ENCODE measurements at regions not wholly inside any gene's neighbourhood (a gene's known extent, or its start where the extent isn't known, plus 50 kb on each side); places are given as distances from the start of the nearest gene placed in this dataset.

DNA sequence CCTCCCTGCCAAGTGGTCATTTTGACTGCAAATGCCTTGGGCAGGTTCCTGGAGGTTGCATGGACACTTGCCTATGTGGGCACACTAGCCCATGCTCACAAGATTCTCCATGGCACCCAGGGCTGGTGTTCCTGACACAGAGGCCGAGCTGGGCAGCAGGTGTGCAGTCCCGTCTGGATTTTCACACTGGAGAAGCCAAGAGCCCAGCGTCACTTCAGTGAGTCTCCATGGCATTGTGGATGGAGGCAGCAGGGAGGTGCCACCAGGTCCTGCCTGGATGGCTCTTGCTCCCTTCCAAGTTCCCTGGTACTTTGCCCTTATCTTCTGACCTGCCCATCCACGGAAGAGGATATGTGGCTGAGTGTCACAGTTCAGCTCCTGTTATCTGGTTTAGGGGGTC lies 63.7 kb upstream of the PLCL2 start:
- Histone ChIP-seq H3K9ac (ENCODE audit: low read depth, low read length, poor library complexity, severe bottlenecking) (no peak overlapping the region), H3F3A (ENCODE audit: low read depth) (no peaks in the 10 kb centered on the region), H3K9me2 (replicated peaks; ENCODE audit: low read depth, low read length) (no peaks in the 10 kb centered on the region), H3K9me3 (ENCODE audit: insufficient read depth, low read depth, low read length) (no peaks in the 10 kb centered on the region), H3K79me2 (ENCODE audit: insufficient read depth, low read length) (no peaks in the 10 kb centered on the region), H3K4me3 (ENCODE audit: low read length, poor library complexity, severe bottlenecking) (no peak overlapping the region), H2AFZ (ENCODE audit: low read length) (no peak overlapping the region), H3K36me3 (ENCODE audit: insufficient read depth, low read length) (no peaks in the 10 kb centered on the region), H3K27me3 (ENCODE audit: insufficient read depth, low read length, poor library complexity, severe bottlenecking) (no peaks in the 10 kb centered on the region), H4K20me1 (ENCODE audit: insufficient read depth, low read length, poor library complexity, severe bottlenecking) (no peaks in the 10 kb centered on the region), H3K4me1 (ENCODE audit: insufficient read depth, low read length, poor library complexity, severe bottlenecking) (peaks cover 14% of the 10 kb centered on the region), H3K4me2 (ENCODE audit: low read depth, low read length, poor library complexity, severe bottlenecking) (no peak overlapping the region)
- no peak for TF ChIP-seq EZH2phosphoT487 (IDR thresholded peaks at IDR 0.05; ENCODE audit: borderline replicate concordance)
- TF ChIP-seq, protein P1, sequence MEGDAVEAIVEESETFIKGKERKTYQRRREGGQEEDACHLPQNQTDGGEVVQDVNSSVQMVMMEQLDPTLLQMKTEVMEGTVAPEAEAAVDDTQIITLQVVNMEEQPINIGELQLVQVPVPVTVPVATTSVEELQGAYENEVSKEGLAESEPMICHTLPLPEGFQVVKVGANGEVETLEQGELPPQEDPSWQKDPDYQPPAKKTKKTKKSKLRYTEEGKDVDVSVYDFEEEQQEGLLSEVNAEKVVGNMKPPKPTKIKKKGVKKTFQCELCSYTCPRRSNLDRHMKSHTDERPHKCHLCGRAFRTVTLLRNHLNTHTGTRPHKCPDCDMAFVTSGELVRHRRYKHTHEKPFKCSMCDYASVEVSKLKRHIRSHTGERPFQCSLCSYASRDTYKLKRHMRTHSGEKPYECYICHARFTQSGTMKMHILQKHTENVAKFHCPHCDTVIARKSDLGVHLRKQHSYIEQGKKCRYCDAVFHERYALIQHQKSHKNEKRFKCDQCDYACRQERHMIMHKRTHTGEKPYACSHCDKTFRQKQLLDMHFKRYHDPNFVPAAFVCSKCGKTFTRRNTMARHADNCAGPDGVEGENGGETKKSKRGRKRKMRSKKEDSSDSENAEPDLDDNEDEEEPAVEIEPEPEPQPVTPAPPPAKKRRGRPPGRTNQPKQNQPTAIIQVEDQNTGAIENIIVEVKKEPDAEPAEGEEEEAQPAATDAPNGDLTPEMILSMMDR (conservative IDR thresholded peaks at IDR 0.05; ENCODE audit: low read length), result no peak

DNA sequence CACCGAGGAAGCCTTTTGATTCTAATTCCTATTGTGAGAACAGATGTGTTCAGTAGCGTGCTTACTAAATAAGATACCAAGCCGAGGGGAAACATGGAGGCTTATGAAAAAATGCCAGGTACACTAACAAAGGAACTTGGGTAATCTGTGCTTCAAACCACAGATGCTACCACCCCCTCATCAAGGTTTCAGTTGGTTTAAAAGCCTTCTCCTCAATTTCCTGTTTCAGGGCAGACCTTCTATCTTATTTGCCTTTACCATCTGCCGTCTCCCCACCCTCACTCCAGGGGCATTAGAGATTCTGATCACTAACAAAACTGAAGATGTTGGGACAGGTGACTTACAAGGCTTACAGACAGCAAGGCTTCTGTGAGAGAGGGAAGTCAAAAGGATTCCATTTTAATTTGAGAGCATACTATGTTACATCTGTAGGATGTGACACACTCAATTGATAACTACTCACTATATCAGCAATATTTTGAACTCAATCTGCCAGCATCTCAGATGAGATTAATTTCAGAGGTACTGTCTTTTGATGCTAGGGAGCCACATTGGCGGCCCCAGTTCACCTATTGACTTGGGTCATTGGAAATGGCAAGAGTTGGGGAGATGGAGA lies 60.6 kb upstream of the PLCL2 start:
- Histone ChIP-seq H3K36me3 (ENCODE audit: insufficient read depth, low read length) (no peaks in the 10 kb centered on the region), H3K27me3 (ENCODE audit: insufficient read depth, low read length, poor library complexity, severe bottlenecking) (no peaks in the 10 kb centered on the region), H3K9ac (ENCODE audit: low read depth, low read length, poor library complexity, severe bottlenecking) (no peak overlapping the region), H2AFZ (ENCODE audit: low read length) (no peak overlapping the region; the same call in 1 of the 2 replicates), H3K79me2 (ENCODE audit: insufficient read depth, low read length) (no peaks in the 10 kb centered on the region), H3K4me1 (ENCODE audit: insufficient read depth, low read length, poor library complexity, severe bottlenecking) (peaks cover 14% of the 10 kb centered on the region), H3F3A (ENCODE audit: low read depth) (no peaks in the 10 kb centered on the region), H3K4me3 (ENCODE audit: low read length, poor library complexity, severe bottlenecking) (peak overlapping the region; percentile 12), H3K9me2 (replicated peaks; ENCODE audit: low read depth, low read length) (no peaks in the 10 kb centered on the region), H3K9me3 (ENCODE audit: insufficient read depth, low read depth, low read length) (no peaks in the 10 kb centered on the region), H4K20me1 (ENCODE audit: insufficient read depth, low read length, poor library complexity, severe bottlenecking) (no peaks in the 10 kb centered on the region), H3K4me2 (ENCODE audit: low read depth, low read length, poor library complexity, severe bottlenecking) (peak overlapping the region; percentile 42)
- TF ChIP-seq EZH2phosphoT487 (IDR thresholded peaks at IDR 0.05; ENCODE audit: borderline replicate concordance), result no peak
- TF ChIP-seq, protein P1 (conservative IDR thresholded peaks at IDR 0.05; ENCODE audit: low read length), result no peak

DNA sequence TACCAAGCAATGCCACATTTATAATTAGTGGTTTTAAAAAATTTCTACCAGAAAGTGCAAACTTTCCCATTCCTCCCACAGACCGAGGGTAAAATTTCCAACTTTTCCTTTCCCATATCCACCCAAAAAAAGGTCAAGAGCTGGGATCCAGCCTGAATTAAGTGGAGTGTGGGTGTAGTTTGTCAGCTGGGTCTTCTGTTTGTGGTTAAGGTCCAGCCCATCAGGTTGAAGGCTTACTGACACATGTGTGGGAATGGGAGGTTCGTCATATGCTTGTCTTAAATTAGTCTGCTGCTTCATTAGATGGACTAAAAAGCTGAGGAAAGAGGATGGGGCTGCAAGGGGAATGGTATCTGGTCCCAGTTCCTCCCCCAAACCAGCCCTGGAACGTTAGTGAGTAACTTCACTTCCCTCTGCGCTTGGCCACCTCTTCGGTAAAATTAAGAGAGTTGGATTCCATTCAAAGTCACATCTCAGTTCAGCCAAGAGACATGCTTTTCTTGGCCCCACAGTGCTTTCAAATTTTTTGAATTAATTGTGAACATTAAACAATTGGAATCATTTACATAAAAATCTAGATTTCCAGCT lies 59.0 kb upstream of the PLCL2 start:
- Histone ChIP-seq H3K4me2 (ENCODE audit: low read depth, low read length, poor library complexity, severe bottlenecking) (no peak overlapping the region), H3K9me2 (replicated peaks; ENCODE audit: low read depth, low read length) (no peaks in the 10 kb centered on the region), H3K4me1 (ENCODE audit: insufficient read depth, low read length, poor library complexity, severe bottlenecking) (peaks cover 14% of the 10 kb centered on the region), H4K20me1 (ENCODE audit: insufficient read depth, low read length, poor library complexity, severe bottlenecking) (no peaks in the 10 kb centered on the region), H3K4me3 (ENCODE audit: low read length, poor library complexity, severe bottlenecking) (no peak overlapping the region), H2AFZ (ENCODE audit: low read length) (no peak overlapping the region), H3K9me3 (ENCODE audit: insufficient read depth, low read depth, low read length) (no peaks in the 10 kb centered on the region), H3K9ac (ENCODE audit: low read depth, low read length, poor library complexity, severe bottlenecking) (no peak overlapping the region), H3K36me3 (ENCODE audit: insufficient read depth, low read length) (no peaks in the 10 kb centered on the region), H3K79me2 (ENCODE audit: insufficient read depth, low read length) (no peaks in the 10 kb centered on the region), H3F3A (ENCODE audit: low read depth) (no peaks in the 10 kb centered on the region), H3K27me3 (ENCODE audit: insufficient read depth, low read length, poor library complexity, severe bottlenecking) (no peaks in the 10 kb centered on the region)
- TF ChIP-seq, protein P1 (conservative IDR thresholded peaks at IDR 0.05; ENCODE audit: low read length), result no peak
- no peak for TF ChIP-seq EZH2phosphoT487 (IDR thresholded peaks at IDR 0.05; ENCODE audit: borderline replicate concordance)

Measured in Loucy (cell line).